ENCODE measurements at regions not wholly inside any gene's neighbourhood (a gene's known extent, or its start where the extent isn't known, plus 50 kb on each side); places are given as distances from the start of the nearest gene placed in this dataset.

- no peaks in the 10 kb centered on the region for H3K9me3 ChIP-seq
- no peak for DNase-seq (ENCODE audit: low spot score)
- H3K4me1 ChIP-seq (replicated peaks) = no peaks in the 10 kb centered on the region
- H3K4me3 ChIP-seq = no peak overlapping the region
- intact Hi-C loops (cut with DNase I) = no loop called here
- H3K27me3 ChIP-seq (replicated peaks; ENCODE audit: insufficient read depth) = no peaks in the 10 kb centered on the region
- 97% methylated on average over 6 of the region's 6 CpGs for WGBS
- TF ChIP-seq POLR2A (IDR thresholded peaks at IDR 0.05) = no peak
- TF ChIP-seq CTCF (IDR thresholded peaks at IDR 0.05) = no peak
- TF ChIP-seq POLR2AphosphoS5 (IDR thresholded peaks at IDR 0.05) = no peak
- no peak overlapping the region for H3K27ac ChIP-seq
- H3K36me3 ChIP-seq = no peaks in the 10 kb centered on the region
These were observed 1046.2 kb downstream of the AMY1C start for GRCh38 chr1:104795931-104796330.

GRCh38 chr1:104797982-104798381 lies 1048.3 kb downstream of the AMY1C start:
- Histone ChIP-seq H3K36me3 (no peaks in the 10 kb centered on the region), H3K9me3 (no peaks in the 10 kb centered on the region), H3K27ac (no peak overlapping the region), H3K4me3 (no peak overlapping the region), H3K4me1 (replicated peaks) (no peaks in the 10 kb centered on the region), H3K27me3 (replicated peaks; ENCODE audit: insufficient read depth) (no peaks in the 10 kb centered on the region)
- no peak for DNase-seq (ENCODE audit: low spot score)
- intact Hi-C loops (cut with DNase I) = no loop called here
- WGBS = 70% methylated on average over 2 of the region's 2 CpGs
- TF ChIP-seq CTCF (IDR thresholded peaks at IDR 0.05) (no peak), POLR2AphosphoS5 (IDR thresholded peaks at IDR 0.05) (no peak), POLR2A (IDR thresholded peaks at IDR 0.05) (no peak)

- no peaks in the 10 kb centered on the region for H3K36me3 ChIP-seq
- no peaks in the 10 kb centered on the region for H3K27me3 ChIP-seq (replicated peaks; ENCODE audit: insufficient read depth)
- no peak overlapping the region for H3K4me3 ChIP-seq
- no peaks in the 10 kb centered on the region for H3K4me1 ChIP-seq (replicated peaks)
- no peak for DNase-seq (ENCODE audit: low spot score)
- no peaks in the 10 kb centered on the region for H3K9me3 ChIP-seq
- H3K27ac ChIP-seq = no peak overlapping the region
- intact Hi-C loops (cut with DNase I) = no loop called here
- no peak for TF ChIP-seq CTCF (IDR thresholded peaks at IDR 0.05)
- no peak for TF ChIP-seq POLR2A (IDR thresholded peaks at IDR 0.05)
- TF ChIP-seq POLR2AphosphoS5 (IDR thresholded peaks at IDR 0.05) = no peak
- 88% methylated on average over 3 of the region's 3 CpGs for WGBS
These were observed 1051.6 kb downstream of the AMY1C start for GRCh38 chr1:104801344-104801743.

- Histone ChIP-seq H3K4me3 (no peak overlapping the region), H3K36me3 (no peaks in the 10 kb centered on the region), H3K27ac (no peak overlapping the region), H3K27me3 (replicated peaks; ENCODE audit: insufficient read depth) (no peaks in the 10 kb centered on the region), H3K9me3 (no peaks in the 10 kb centered on the region), H3K4me1 (replicated peaks) (no peaks in the 10 kb centered on the region)
- DNase-seq (ENCODE audit: low spot score) = no peak
- TF ChIP-seq POLR2A (IDR thresholded peaks at IDR 0.05) (no peak), POLR2AphosphoS5 (IDR thresholded peaks at IDR 0.05) (no peak), CTCF (IDR thresholded peaks at IDR 0.05) (no peak)
- WGBS = 85% methylated on average over 2 of the region's 2 CpGs
- intact Hi-C loops (cut with DNase I) = no loop called here
These were observed 1054.4 kb downstream of the AMY1C start for GRCh38 chr1:104804147-104804546.

GRCh38 chr1:104807590-104807989 lies 1057.9 kb downstream of the AMY1C start:
- no peaks in the 10 kb centered on the region for H3K36me3 ChIP-seq
- no peak overlapping the region for H3K27ac ChIP-seq
- H3K4me1 ChIP-seq (replicated peaks) = no peaks in the 10 kb centered on the region
- WGBS = 61% methylated on average over 2 of the region's 2 CpGs
- no peaks in the 10 kb centered on the region for H3K27me3 ChIP-seq (replicated peaks; ENCODE audit: insufficient read depth)
- DNase-seq (ENCODE audit: low spot score) = no peak
- intact Hi-C loops (cut with DNase I) = no loop called here
- no peaks in the 10 kb centered on the region for H3K9me3 ChIP-seq
- TF ChIP-seq CTCF (IDR thresholded peaks at IDR 0.05) (no peak), POLR2AphosphoS5 (IDR thresholded peaks at IDR 0.05) (no peak), POLR2A (IDR thresholded peaks at IDR 0.05) (no peak)
- no peak overlapping the region for H3K4me3 ChIP-seq
